ENCODE measurements at regions not wholly inside any gene's neighbourhood (a gene's known extent, or its start where the extent isn't known, plus 50 kb on each side); places are given as distances from the start of the nearest gene placed in this dataset.
A peak's percentile ranks its signal among the peaks of the same experiment; 100 is the strongest.

DNA sequence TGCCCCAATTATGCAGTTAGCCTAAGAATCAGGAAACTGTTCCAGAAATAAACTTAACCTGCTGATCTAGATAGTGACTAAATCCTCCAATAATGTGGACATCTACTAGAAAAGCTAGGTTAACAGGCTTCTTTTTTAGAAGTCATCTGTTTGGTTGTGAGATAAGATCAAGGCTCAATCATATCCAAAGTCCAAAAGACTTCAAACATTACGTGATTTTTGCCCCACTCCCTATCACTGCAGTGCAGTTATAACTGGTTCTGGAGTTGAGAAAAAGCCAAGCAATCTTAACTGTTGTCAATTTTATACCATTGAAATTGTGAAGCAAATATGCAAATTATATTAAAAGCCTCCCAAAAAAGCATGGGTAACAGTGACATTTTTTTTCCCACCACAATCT, 781.4 kb downstream of the KLHL13 start:
- Histone ChIP-seq H3K9ac (ENCODE audit: low read depth in 1 of 2, low read length in 2 of 2) (no peak overlapping the region), H3K4me1 (ENCODE audit: control insufficient read depth in 4 of 4, insufficient read depth in 4 of 4, low read length in 3 of 4) (no peaks in the 10 kb centered on the region), H3K4me3 (ENCODE audit: low read depth in 1 of 3, low read length in 3 of 3) (no peak overlapping the region), H3K9me3 (ENCODE audit: control insufficient read depth in 4 of 4, low read length in 3 of 4) (no peaks in the 10 kb centered on the region), H3K27ac (ENCODE audit: low read depth in 1 of 2, low read length in 2 of 2) (peak overlapping the region; percentile 15 to 46), H3K27me3 (ENCODE audit: control insufficient read depth in 4 of 4, insufficient read depth in 4 of 4, low read length in 3 of 4) (no peaks in the 10 kb centered on the region), H3K36me3 (ENCODE audit: control insufficient read depth in 4 of 4, insufficient read depth in 3 of 4, low read depth in 1 of 4, low read length in 3 of 4) (no peaks in the 10 kb centered on the region)
- no peak for DNase-seq (ENCODE audit: low spot score)
- peak; percentile 23 for TF ChIP-seq HNF4G (IDR thresholded peaks at IDR 0.05)
- TF ChIP-seq NR2F2 (IDR thresholded peaks at IDR 0.05): no peak
- TF ChIP-seq FOXA1 (IDR thresholded peaks at IDR 0.05): no peak
- TF ChIP-seq, protein P1, sequence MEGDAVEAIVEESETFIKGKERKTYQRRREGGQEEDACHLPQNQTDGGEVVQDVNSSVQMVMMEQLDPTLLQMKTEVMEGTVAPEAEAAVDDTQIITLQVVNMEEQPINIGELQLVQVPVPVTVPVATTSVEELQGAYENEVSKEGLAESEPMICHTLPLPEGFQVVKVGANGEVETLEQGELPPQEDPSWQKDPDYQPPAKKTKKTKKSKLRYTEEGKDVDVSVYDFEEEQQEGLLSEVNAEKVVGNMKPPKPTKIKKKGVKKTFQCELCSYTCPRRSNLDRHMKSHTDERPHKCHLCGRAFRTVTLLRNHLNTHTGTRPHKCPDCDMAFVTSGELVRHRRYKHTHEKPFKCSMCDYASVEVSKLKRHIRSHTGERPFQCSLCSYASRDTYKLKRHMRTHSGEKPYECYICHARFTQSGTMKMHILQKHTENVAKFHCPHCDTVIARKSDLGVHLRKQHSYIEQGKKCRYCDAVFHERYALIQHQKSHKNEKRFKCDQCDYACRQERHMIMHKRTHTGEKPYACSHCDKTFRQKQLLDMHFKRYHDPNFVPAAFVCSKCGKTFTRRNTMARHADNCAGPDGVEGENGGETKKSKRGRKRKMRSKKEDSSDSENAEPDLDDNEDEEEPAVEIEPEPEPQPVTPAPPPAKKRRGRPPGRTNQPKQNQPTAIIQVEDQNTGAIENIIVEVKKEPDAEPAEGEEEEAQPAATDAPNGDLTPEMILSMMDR (IDR thresholded peaks at IDR 0.05; ENCODE audit: low read depth, low read length, missing input control): no peak
- TF ChIP-seq TAF1 (conservative IDR thresholded peaks at IDR 0.05): no peak
- TF ChIP-seq MAX (IDR thresholded peaks at IDR 0.05): no peak
- TF ChIP-seq RXRA (IDR thresholded peaks at IDR 0.05): peak in 1 of 2 donors; percentile 56
- peak in 1 of 2 donors; percentile 34 for TF ChIP-seq RAD21 (IDR thresholded peaks at IDR 0.05)
- TF ChIP-seq HNF4A (conservative IDR thresholded peaks at IDR 0.05): peak; percentile 84 to 89
- peak in 1 of 2 donors; percentile 70 for TF ChIP-seq JUND (IDR thresholded peaks at IDR 0.05)
- peak; percentile 29 for TF ChIP-seq REST (IDR thresholded peaks at IDR 0.05)
- no peak for TF ChIP-seq ATF3 (IDR thresholded peaks at IDR 0.05)
- TF ChIP-seq EGR1 (IDR thresholded peaks at IDR 0.05; ENCODE audit: low read depth in 2 of 2): no peak
- TF ChIP-seq YY1 (IDR thresholded peaks at IDR 0.05): peak; percentile 21
- TF ChIP-seq, protein P2, sequence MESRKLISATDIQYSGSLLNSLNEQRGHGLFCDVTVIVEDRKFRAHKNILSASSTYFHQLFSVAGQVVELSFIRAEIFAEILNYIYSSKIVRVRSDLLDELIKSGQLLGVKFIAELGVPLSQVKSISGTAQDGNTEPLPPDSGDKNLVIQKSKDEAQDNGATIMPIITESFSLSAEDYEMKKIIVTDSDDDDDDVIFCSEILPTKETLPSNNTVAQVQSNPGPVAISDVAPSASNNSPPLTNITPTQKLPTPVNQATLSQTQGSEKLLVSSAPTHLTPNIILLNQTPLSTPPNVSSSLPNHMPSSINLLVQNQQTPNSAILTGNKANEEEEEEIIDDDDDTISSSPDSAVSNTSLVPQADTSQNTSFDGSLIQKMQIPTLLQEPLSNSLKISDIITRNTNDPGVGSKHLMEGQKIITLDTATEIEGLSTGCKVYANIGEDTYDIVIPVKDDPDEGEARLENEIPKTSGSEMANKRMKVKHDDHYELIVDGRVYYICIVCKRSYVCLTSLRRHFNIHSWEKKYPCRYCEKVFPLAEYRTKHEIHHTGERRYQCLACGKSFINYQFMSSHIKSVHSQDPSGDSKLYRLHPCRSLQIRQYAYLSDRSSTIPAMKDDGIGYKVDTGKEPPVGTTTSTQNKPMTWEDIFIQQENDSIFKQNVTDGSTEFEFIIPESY (IDR thresholded peaks at IDR 0.05): peak; percentile 29
- no peak for TF ChIP-seq FOXA2 (IDR thresholded peaks at IDR 0.05)
- peak; percentile 53 for TF ChIP-seq SP1 (IDR thresholded peaks at IDR 0.05)
- no peak for TF ChIP-seq GABPA (IDR thresholded peaks at IDR 0.05 in 1 of 2, conservative IDR thresholded peaks at IDR 0.05 in 1 of 2)
- whole genome bisulfite sequencing: 16% methylated on average over 1 of the region's 1 CpG
